GM12891 (cell line): ENCODE measurements at regions not wholly inside any gene's neighbourhood (a gene's known extent, or its start where the extent isn't known, plus 50 kb on each side); places are given as distances from the start of the nearest gene placed in this dataset.

Source experiments
- DNase-seq: peaks from one replicate; pipeline ENCODE4 v3.0.0; 2011; ENCODE audit warnings: low spot score; ENCODE audit not compliant: insufficient read length
- FAIRE-seq: peaks from 2 replicates; lab custom pipeline; 2011; peaks lifted over from hg19 to GRCh38; lab: Jason Lieb, UNC
- PAX5 ChIP-seq: IDR thresholded peaks from 2 replicates; pipeline ENCODE4 v1.6.1; 2011; ENCODE audit warnings: low read length, moderate library complexity, mild to moderate bottlenecking; ENCODE audit not compliant: insufficient read depth, severe bottlenecking
- POLR2A ChIP-seq: IDR thresholded peaks from 2 replicates; pipeline ENCODE4 v1.6.1; 2011; ENCODE audit warnings: low read depth, low read length, control low read depth
- POLR2AphosphoS5 ChIP-seq: IDR thresholded peaks from 2 replicates; pipeline ENCODE4 v1.6.1; 2011; ENCODE audit warnings: low read depth, low read length, control low read depth
- POU2F2 ChIP-seq: IDR thresholded peaks from 2 replicates; pipeline ENCODE4 v1.6.1; 2011; ENCODE audit warnings: low read depth, mild to moderate bottlenecking, control low read depth, low read length, moderate library complexity
- SPI1 ChIP-seq: IDR thresholded peaks from 2 replicates; pipeline ENCODE4 v1.6.1; 2011; ENCODE audit warnings: low read depth, low read length, control low read depth
- TAF1 ChIP-seq: IDR thresholded peaks from 2 replicates; pipeline ENCODE4 v1.6.1; 2011; ENCODE audit warnings: low read depth, low read length, control low read depth

DNA sequence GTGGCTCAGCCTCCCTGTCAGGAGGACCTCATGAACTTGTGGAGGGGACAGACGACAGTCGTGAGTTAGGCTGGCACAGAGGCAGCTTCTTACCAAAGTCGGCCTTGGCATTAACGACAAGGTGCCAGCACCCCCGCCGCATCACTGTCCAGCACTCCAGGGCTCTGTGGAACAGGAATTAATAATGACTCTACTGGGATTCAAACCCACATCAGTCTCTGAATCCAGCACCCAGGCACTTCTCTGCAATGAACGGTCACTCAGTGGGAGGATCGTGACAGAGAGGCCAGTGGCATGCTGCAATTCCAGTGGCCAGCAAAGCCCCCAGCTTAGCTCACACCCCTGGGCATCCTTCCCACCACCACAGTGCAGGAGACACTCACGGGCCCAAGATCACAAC is 263.3 kb upstream of the ADAMTS16 start:
- FAIRE-seq (no peak), DNase-seq (no peak)
- TF ChIP-seq POLR2AphosphoS5 (no peak), POLR2A (no peak), TAF1 (no peak), POU2F2 (no peak), PAX5 (no peak), SPI1 (no peak)

GRCh38 chr5:4877579-4877978 is 262.6 kb upstream of the ADAMTS16 start:
- TF ChIP-seq PAX5 = no peak
- TF ChIP-seq POU2F2 = no peak
- TF ChIP-seq POLR2A = no peak
- TF ChIP-seq POLR2AphosphoS5 = no peak
- TF ChIP-seq SPI1 = no peak
- no peak for TF ChIP-seq TAF1
- FAIRE-seq (no peak), DNase-seq (no peak)

GRCh38 chr5:4879075-4879474 is 261.1 kb upstream of the ADAMTS16 start:
- DNase-seq (no peak), FAIRE-seq (no peak)
- no peak for TF ChIP-seq PAX5
- no peak for TF ChIP-seq TAF1
- TF ChIP-seq POLR2AphosphoS5 = no peak
- no peak for TF ChIP-seq POLR2A
- TF ChIP-seq POU2F2 = no peak

DNA sequence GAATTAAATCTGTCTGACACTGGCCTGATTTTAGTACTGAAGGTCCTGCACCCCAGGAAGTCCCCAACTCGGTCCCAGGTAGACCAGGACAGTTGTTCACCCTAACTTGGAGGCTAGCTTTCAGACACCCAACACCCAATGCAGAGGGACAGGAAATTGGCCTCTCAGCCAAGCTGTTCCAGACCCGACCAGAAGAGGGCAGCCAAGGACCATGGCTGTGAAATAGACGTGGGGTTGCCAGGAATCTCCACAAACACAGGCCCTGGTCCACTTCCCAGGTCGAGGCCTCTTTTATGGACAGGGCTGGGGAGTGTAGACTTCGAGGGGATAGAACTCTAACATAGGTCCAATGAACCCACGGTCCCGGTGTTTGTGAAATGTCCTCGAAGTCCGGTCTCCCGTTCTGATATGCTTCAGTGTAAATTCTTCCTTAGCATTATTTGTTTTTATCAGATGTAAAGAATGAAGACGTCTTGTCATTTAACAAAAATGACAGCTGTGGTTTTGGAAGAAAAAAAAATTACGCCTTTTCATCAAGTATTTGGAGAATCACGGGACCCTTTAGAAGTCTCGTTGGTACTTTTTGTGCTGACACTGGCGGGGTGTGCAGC is 260.3 kb upstream of the ADAMTS16 start:
- FAIRE-seq = peak; percentile 84
- TF ChIP-seq POLR2A (no peak), POLR2AphosphoS5 (no peak), POU2F2 (no peak; the same call in 1 of the 2 replicates)
- DNase-seq = peak; percentile 58

GRCh38 chr5:4880304-4880741 is 259.8 kb upstream of the ADAMTS16 start:
- TF ChIP-seq PAX5 (no peak), POU2F2 (no peak), TAF1 (no peak), SPI1 (no peak), POLR2AphosphoS5 (no peak), POLR2A (no peak)
- FAIRE-seq = no peak
- no peak for DNase-seq

GRCh38 chr5:4881366-4882002 is 258.6 kb upstream of the ADAMTS16 start:
- no peak for DNase-seq
- TF ChIP-seq POLR2A (no peak), TAF1 (no peak), POU2F2 (no peak), PAX5 (no peak), SPI1 (no peak), POLR2AphosphoS5 (no peak)
- no peak for FAIRE-seq

GRCh38 chr5:4882186-4882585 is 257.9 kb upstream of the ADAMTS16 start:
- DNase-seq (no peak), FAIRE-seq (no peak)
- TF ChIP-seq POLR2AphosphoS5 (no peak), TAF1 (no peak), POLR2A (no peak), POU2F2 (no peak), PAX5 (no peak), SPI1 (no peak)

- DNase-seq (no peak), FAIRE-seq (no peak)
- TF ChIP-seq POLR2A (no peak), POU2F2 (no peak), POLR2AphosphoS5 (no peak), SPI1 (no peak), PAX5 (no peak), TAF1 (no peak)
These were observed 256.8 kb upstream of the ADAMTS16 start for GRCh38 chr5:4883360-4883759.

GRCh38 chr5:4893063-4893744 is 246.9 kb upstream of the ADAMTS16 start:
- DNase-seq (no peak), FAIRE-seq (no peak)
- TF ChIP-seq SPI1 = no peak
- TF ChIP-seq PAX5 = no peak
- TF ChIP-seq POU2F2 = no peak

- DNase-seq (no peak), FAIRE-seq (no peak)
- TF ChIP-seq POLR2A = no peak
These were observed 243.8 kb upstream of the ADAMTS16 start for GRCh38 chr5:4896328-4896727.
